ENCODE measurements at regions not wholly inside any gene's neighbourhood (a gene's known extent, or its start where the extent isn't known, plus 50 kb on each side); places are given as distances from the start of the nearest gene placed in this dataset.
"Not testable (repeated sequence)": the region's sequence is repeated elsewhere in the genome, so short reads cannot be mapped to it uniquely, and the experiment has no call there.

GRCh38 chr6:16040628-16040974 is 88.3 kb upstream of the MYLIP start:
- FAIRE-seq = no peak
- TF ChIP-seq CTCF (IDR thresholded peaks at IDR 0.05; ENCODE audit: borderline replicate concordance, extremely low read depth, insufficient read depth) = no peak
- H3K36me3 ChIP-seq (ENCODE audit: control insufficient read depth in 2 of 3, insufficient read depth in 3 of 3, low read length in 3 of 3) = no peaks in the 10 kb centered on the region

GRCh38 chr6:16039892-16040627 is 88.8 kb upstream of the MYLIP start:
- H3K4me1 ChIP-seq (ENCODE audit: control insufficient read depth in 2 of 3, insufficient read depth in 2 of 3, low read depth in 1 of 3, low read length in 3 of 3); DNase-seq; H3K36me3 ChIP-seq (ENCODE audit: control insufficient read depth in 2 of 3, insufficient read depth in 3 of 3, low read length in 3 of 3); H3K4me3 ChIP-seq (ENCODE audit: low read length in 3 of 3); H3K27me3 ChIP-seq (ENCODE audit: control insufficient read depth, insufficient read depth, low read length); FAIRE-seq; H3K9me3 ChIP-seq (ENCODE audit: control insufficient read depth in 2 of 3, insufficient read depth in 1 of 3, low read length in 3 of 3); H3K9ac ChIP-seq (ENCODE audit: low read length in 3 of 3); H3K27ac ChIP-seq (ENCODE audit: low read depth in 2 of 2, low read length in 2 of 2); intact Hi-C loops (cut with DNase I): not testable (repeated sequence)

More at GRCh38 chr6:16040628-16040974, 88.3 kb upstream of the MYLIP start:
- Histone ChIP-seq H3K4me1 (ENCODE audit: control insufficient read depth in 2 of 3, insufficient read depth in 2 of 3, low read depth in 1 of 3, low read length in 3 of 3) (no peaks in the 10 kb centered on the region), H3K27ac (ENCODE audit: low read depth in 2 of 2, low read length in 2 of 2) (no peak overlapping the region), H3K27me3 (ENCODE audit: control insufficient read depth, insufficient read depth, low read length) (no peaks in the 10 kb centered on the region), H3K9ac (ENCODE audit: low read length in 3 of 3) (no peak overlapping the region), H3K9me3 (ENCODE audit: control insufficient read depth in 2 of 3, insufficient read depth in 1 of 3, low read length in 3 of 3) (no peaks in the 10 kb centered on the region), H3K4me3 (ENCODE audit: low read length in 3 of 3) (no peak overlapping the region)
- DNase-seq = no peak
- intact Hi-C loops (cut with DNase I) = no loop called here

DNA sequence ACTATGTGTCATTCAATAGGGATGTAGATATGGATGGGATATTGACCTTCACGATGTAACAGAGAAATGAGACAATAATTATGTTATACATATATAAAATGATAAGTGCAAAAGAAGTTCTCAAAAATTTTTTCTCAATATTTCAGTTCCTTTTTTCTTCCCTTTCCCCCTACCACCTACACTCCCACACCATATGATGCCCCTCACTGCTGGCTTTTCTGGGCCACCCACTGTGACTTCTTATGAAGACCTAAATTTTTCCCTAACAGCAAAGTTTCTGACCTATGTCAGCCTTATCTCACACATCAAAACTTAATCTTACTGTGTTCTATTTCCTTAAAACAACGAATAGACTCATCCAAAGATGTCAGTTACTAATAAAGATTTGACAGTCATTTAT is 89.9 kb upstream of the MYLIP start:
- H3K9me3 ChIP-seq (ENCODE audit: control insufficient read depth in 2 of 3, insufficient read depth in 1 of 3, low read length in 3 of 3) = no peaks in the 10 kb centered on the region
- no peak overlapping the region for H3K9ac ChIP-seq (ENCODE audit: low read length in 3 of 3)
- no peak overlapping the region for H3K4me3 ChIP-seq (ENCODE audit: low read length in 3 of 3)
- intact Hi-C loops (cut with DNase I) = no loop called here
- no peak for TF ChIP-seq CTCF (IDR thresholded peaks at IDR 0.05; ENCODE audit: borderline replicate concordance, extremely low read depth, insufficient read depth)
- no peaks in the 10 kb centered on the region for H3K27me3 ChIP-seq (ENCODE audit: control insufficient read depth, insufficient read depth, low read length)
- DNase-seq (no peak), FAIRE-seq (no peak)
- no peaks in the 10 kb centered on the region for H3K4me1 ChIP-seq (ENCODE audit: control insufficient read depth in 2 of 3, insufficient read depth in 2 of 3, low read depth in 1 of 3, low read length in 3 of 3)
- no peak overlapping the region for H3K27ac ChIP-seq (ENCODE audit: low read depth in 2 of 2, low read length in 2 of 2)
- H3K36me3 ChIP-seq (ENCODE audit: control insufficient read depth in 2 of 3, insufficient read depth in 3 of 3, low read length in 3 of 3) = no peaks in the 10 kb centered on the region

DNA sequence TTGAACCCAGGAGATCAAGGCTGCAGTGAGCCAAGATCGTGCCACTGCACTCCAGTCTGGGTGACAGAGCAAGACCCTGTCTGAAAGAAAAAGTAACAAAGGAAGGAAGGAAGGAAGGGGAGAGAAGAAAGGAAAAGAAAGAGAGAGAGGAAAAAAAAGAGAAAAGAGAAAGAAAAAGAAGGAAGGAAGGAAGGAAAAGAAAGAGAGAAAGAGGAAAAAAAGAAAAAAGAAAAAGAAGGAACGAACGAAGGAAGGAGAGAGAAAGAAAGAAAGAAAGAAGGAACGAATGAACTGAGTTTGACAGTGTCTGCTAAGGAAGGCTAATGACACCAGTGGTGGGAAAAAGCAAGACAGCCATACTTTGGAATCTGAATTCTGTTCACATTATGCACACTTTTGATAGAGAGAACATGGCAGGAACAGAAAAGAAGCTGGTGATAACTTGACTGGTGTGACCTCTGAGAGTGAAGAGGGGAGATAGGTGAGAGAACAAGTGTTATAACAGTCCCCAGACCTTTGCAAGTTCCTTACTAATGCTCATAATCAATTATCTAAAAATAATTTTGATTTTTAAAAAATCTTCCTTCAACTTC is 93.3 kb upstream of the MYLIP start:
- no peak for TF ChIP-seq CTCF (IDR thresholded peaks at IDR 0.05; ENCODE audit: borderline replicate concordance, extremely low read depth, insufficient read depth)
- intact Hi-C loops (cut with DNase I) = no loop called here
- DNase-seq (no peak), FAIRE-seq (no peak)
- no peak overlapping the region for H3K4me3 ChIP-seq (ENCODE audit: low read length in 3 of 3)
- H3K27me3 ChIP-seq (ENCODE audit: control insufficient read depth, insufficient read depth, low read length) = no peaks in the 10 kb centered on the region
- H3K27ac ChIP-seq (ENCODE audit: low read depth in 2 of 2, low read length in 2 of 2) = no peak overlapping the region
- H3K9me3 ChIP-seq (ENCODE audit: control insufficient read depth in 2 of 3, insufficient read depth in 1 of 3, low read length in 3 of 3) = peaks cover 0 to 7% (median 0%) of the 10 kb centered on the region in 3 donors
- H3K36me3 ChIP-seq (ENCODE audit: control insufficient read depth in 2 of 3, insufficient read depth in 3 of 3, low read length in 3 of 3) = no peaks in the 10 kb centered on the region
- no peak overlapping the region for H3K9ac ChIP-seq (ENCODE audit: low read length in 3 of 3)
- no peaks in the 10 kb centered on the region for H3K4me1 ChIP-seq (ENCODE audit: control insufficient read depth in 2 of 3, insufficient read depth in 2 of 3, low read depth in 1 of 3, low read length in 3 of 3)

All from kidney (tissue), 13 donors.